SK-N-SH treated with all-trans-retinoic acid at 6 μM for 48 hours (cell line): ENCODE measurements at regions not wholly inside any gene's neighbourhood (a gene's known extent, or its start where the extent isn't known, plus 50 kb on each side); places are given as distances from the start of the nearest gene placed in this dataset.

Experiments used
- ATAC-seq: fragments of 200-7000 bp; cut with Tn5 transposase; 3 replicates; pipeline ENCODE4 v1.9.1; 2020; ENCODE audit warnings: mild to moderate bottlenecking, moderate library complexity
- ARNTL ChIP-seq: fragments of 450-650 bp; formaldehyde crosslinking; IDR thresholded peaks from 2 replicates; pipeline ENCODE4 v1.5.0; 2020; ENCODE audit warnings: low read depth, mild to moderate bottlenecking, moderate library complexity, borderline replicate concordance
- CREB5 ChIP-seq: fragments of 250-450 bp; sonication (Bioruptor Pico); IDR thresholded peaks from 2 replicates; pipeline ENCODE4 v1.5.1; 2020; ENCODE audit warnings: low read depth, mild to moderate bottlenecking, moderate library complexity
- ESRRG ChIP-seq: fragments of 250-450 bp; sonication (Bioruptor Pico); IDR thresholded peaks from 2 replicates; pipeline ENCODE4 v1.6.1; 2021; ENCODE audit warnings: mild to moderate bottlenecking
- GLIS3 ChIP-seq: fragments of 250-450 bp; sonication (Bioruptor Pico); IDR thresholded peaks from 2 replicates; pipeline ENCODE4 v1.5.0; 2020; ENCODE audit warnings: mild to moderate bottlenecking, moderate library complexity
- ISL1 ChIP-seq: fragments of 250-450 bp; sonication (Bioruptor Pico); IDR thresholded peaks from 2 replicates; pipeline ENCODE4 v2.1.2; 2022; ENCODE audit warnings: mild to moderate bottlenecking, moderate library complexity
- OSR1 ChIP-seq: fragments of 250-450 bp; sonication (Bioruptor Pico); IDR thresholded peaks from 2 replicates; pipeline ENCODE4 v1.8.0; 2022; ENCODE audit warnings: moderate library complexity, mild to moderate bottlenecking, inconsistent platforms
- PATZ1 ChIP-seq: fragments of 250-450 bp; sonication (Bioruptor Pico); IDR thresholded peaks from 2 replicates; pipeline ENCODE4 v1.8.0; 2020; ENCODE audit warnings: mild to moderate bottlenecking, moderate library complexity, borderline replicate concordance
- POU6F1 ChIP-seq: fragments of 250-450 bp; sonication (Bioruptor Pico); IDR thresholded peaks from 2 replicates; pipeline ENCODE4 v1.8.0; 2021; ENCODE audit warnings: low read depth, mild to moderate bottlenecking, moderate library complexity, borderline replicate concordance
- PPARA ChIP-seq: fragments of 250-450 bp; sonication (Bioruptor Pico); IDR thresholded peaks from 2 replicates; pipeline ENCODE4 v1.5.0; 2020; ENCODE audit warnings: mild to moderate bottlenecking, borderline replicate concordance
- RARB ChIP-seq: fragments of 250-450 bp; sonication (Bioruptor Pico); IDR thresholded peaks from 2 replicates; pipeline ENCODE4 v1.8.0; 2021; ENCODE audit warnings: mild to moderate bottlenecking, moderate library complexity
- SNAI2 ChIP-seq: fragments of 250-450 bp; sonication (Bioruptor Pico); IDR thresholded peaks from 2 replicates; pipeline ENCODE4 v1.5.0; 2020; ENCODE audit warnings: mild to moderate bottlenecking, moderate library complexity
- TOX ChIP-seq: fragments of 250-450 bp; sonication (Bioruptor Pico); IDR thresholded peaks from 2 replicates; pipeline ENCODE4 v1.8.0; 2021; ENCODE audit warnings: mild to moderate bottlenecking, moderate library complexity, borderline replicate concordance
- TSHZ2 ChIP-seq: fragments of 250-450 bp; sonication (Bioruptor Pico); IDR thresholded peaks from 2 replicates; pipeline ENCODE4 v1.5.0; 2020; ENCODE audit warnings: mild to moderate bottlenecking, moderate library complexity
- ZC3H10 ChIP-seq: fragments of 250-450 bp; sonication (Bioruptor Pico); IDR thresholded peaks from 2 replicates; pipeline ENCODE4 v1.5.1; 2021; ENCODE audit warnings: mild to moderate bottlenecking, moderate library complexity
- ZFP3 ChIP-seq: fragments of 250-450 bp; sonication (Bioruptor Pico); IDR thresholded peaks from 2 replicates; pipeline ENCODE4 v1.5.0; 2020; ENCODE audit warnings: mild to moderate bottlenecking, moderate library complexity
- ZFP30 ChIP-seq: fragments of 450-650 bp; formaldehyde crosslinking; IDR thresholded peaks from 2 replicates; pipeline ENCODE4 v1.5.0; 2022; ENCODE audit warnings: mild to moderate bottlenecking, moderate library complexity
- ZNF70 ChIP-seq: fragments of 450-650 bp; formaldehyde crosslinking; IDR thresholded peaks from 2 replicates; pipeline ENCODE4 v1.5.0; 2020; ENCODE audit warnings: mild to moderate bottlenecking, moderate library complexity
- ZNF8 ChIP-seq: fragments of 450-650 bp; formaldehyde crosslinking; IDR thresholded peaks from 2 replicates; pipeline ENCODE4 v1.5.0; 2020; ENCODE audit warnings: mild to moderate bottlenecking, moderate library complexity

- peak; percentile 78 for ATAC-seq
- 0 out of 2 replicates have a peak, but pooled peaks have one; percentile 18 for TF ChIP-seq SNAI2
- TF ChIP-seq ZNF70 (CRISPR knock-in tag) = no peak
These were observed 74.4 kb upstream of the CHD6 start for GRCh38 chr20:41692479-41693135.

GRCh38 chr20:41691443-41691842, 73.3 kb upstream of the CHD6 start:
- ATAC-seq = no peak
- TF ChIP-seq ZNF70 (CRISPR knock-in tag) (no peak), ZC3H10 (no peak), RARB (no peak), TSHZ2 (no peak), PPARA (CRISPR knock-in tag) (no peak), GLIS3 (CRISPR knock-in tag) (no peak), CREB5 (no peak), PATZ1 (CRISPR knock-in tag) (no peak), ISL1 (no peak), OSR1 (no peak), POU6F1 (no peak), SNAI2 (no peak)

- TF ChIP-seq TSHZ2 (no peak), ZNF70 (CRISPR knock-in tag) (no peak), ZC3H10 (no peak), SNAI2 (no peak), ZNF8 (no peak), POU6F1 (no peak), ESRRG (CRISPR knock-in tag) (no peak), OSR1 (no peak), ARNTL (CRISPR knock-in tag) (no peak), ZFP30 (CRISPR knock-in tag) (no peak), CREB5 (no peak), TOX (CRISPR knock-in tag) (no peak), RARB (no peak), ZFP3 (CRISPR knock-in tag) (no peak)
- no peak for ATAC-seq
These were observed 72.5 kb upstream of the CHD6 start for GRCh38 chr20:41690702-41691101.
